K562 (cell line): ENCODE measurements at regions not wholly inside any gene's neighbourhood (a gene's known extent, or its start where the extent isn't known, plus 50 kb on each side); places are given as distances from the start of the nearest gene placed in this dataset.

Source experiments
- ATAC-seq: fragments of 200-7000 bp; cut with Tn5 transposase; 3 replicates; pipeline ENCODE4 v1.9.1; 2020; ENCODE audit warnings: moderate library complexity
- BruUV-seq: library from RNA; stranded (reverse); fragments of 400-500 nt; replicated peaks from 2 replicates; lab custom pipeline; 2021; lab: Mats Ljungman, UMichigan
- CTCF ChIA-PET: fragments of 300-600 bp; formaldehyde crosslinking; extraction: SDS; loops from one replicate; lab custom pipeline; 2021; ENCODE audit warnings: low intra/inter-chr PET ratio; lab: Yijun Ruan, JAX
- POLR2A ChIA-PET: fragments of 300-600, 350-650 bp; sonication (Branson Sonifier 250); formaldehyde crosslinking; extraction: SDS; loops from one replicate; lab custom pipeline; 2021; ENCODE audit warnings: antibody characterized with exemption, inconsistent platforms; lab: Yijun Ruan, JAX
- DNase-seq, 4 experiments: peaks; one replicate each; pipeline versions ENCODE4 v3.0.0 to v3.0.0-alpha.2; 2011 to 2018; ENCODE audit warnings: low spot score in 3 of 4, mixed read lengths in 3 of 4; ENCODE audit errors: extremely low read depth in 1 of 4
- FAIRE-seq: peaks from 2 replicates; lab custom pipeline; 2011; peaks lifted over from hg19 to GRCh38; lab: Jason Lieb, UNC
- H2AFZ ChIP-seq: 2 replicates; pipeline ENCODE4 v1.6.0; 2011; ENCODE audit warnings: low read depth, low read length, control low read depth, inconsistent platforms
- H3K27ac ChIP-seq: fragments of 200-600 bp; 3 replicates; pipeline ENCODE4 v1.8.0; 2011; ENCODE audit warnings: low read depth, mild to moderate bottlenecking, control low read depth, inconsistent platforms, low read length, moderate library complexity, mixed read lengths; ENCODE audit errors: extremely low read depth
- H3K27me3 ChIP-seq, 2 experiments: fragments of 300-600 bp in 1 of 2; 2 replicates in 1 of 2; 3 replicates in 1 of 2; pipeline versions ENCODE4 v1.6.0 to v1.8.0; 2011; ENCODE audit warnings: inconsistent platforms in 2 of 2, low read length in 2 of 2, mild to moderate bottlenecking in 1 of 2, mixed read lengths in 1 of 2, moderate library complexity in 1 of 2; ENCODE audit not compliant: control insufficient read depth in 2 of 2, insufficient read depth in 2 of 2
- H3K36me3 ChIP-seq: fragments of 300-600 bp; 3 replicates; pipeline ENCODE4 v1.8.0; 2011; ENCODE audit warnings: mild to moderate bottlenecking, low read length, inconsistent platforms; ENCODE audit not compliant: control insufficient read depth, insufficient read depth
- H3K4me1 ChIP-seq, 2 experiments: fragments of 200-600 bp in 1 of 2; replicated peaks in 1 of 2; 2 replicates in 1 of 2; 3 replicates in 1 of 2; pipeline versions ENCODE4 v1.5.1 to v1.8.0; 2011; ENCODE audit warnings: inconsistent platforms in 2 of 2, low read length in 2 of 2, mild to moderate bottlenecking in 1 of 2, mixed read lengths in 1 of 2, moderate library complexity in 1 of 2; ENCODE audit not compliant: control insufficient read depth in 2 of 2, insufficient read depth in 2 of 2
- H3K4me2 ChIP-seq: 2 replicates; pipeline ENCODE4 v1.6.1; 2011; ENCODE audit warnings: low read length, control low read depth, inconsistent platforms, mixed read lengths; ENCODE audit not compliant: insufficient read depth
- H3K4me3 ChIP-seq: fragments of 200-600 bp; sonication (generic), shearing (Covaris generic); 2 replicates; pipeline ENCODE4 v1.5.1; 2016; ENCODE audit warnings: control low read depth, inconsistent platforms
- H3K79me2 ChIP-seq: fragments of 200-600 bp; 3 replicates; pipeline ENCODE4 v1.8.0; 2011; ENCODE audit warnings: low read length, inconsistent platforms; ENCODE audit not compliant: control insufficient read depth, insufficient read depth
- H3K9ac ChIP-seq, 2 experiments: 2 replicates each; pipeline versions ENCODE4 v1.6.0 to v1.6.1; 2011; ENCODE audit warnings: low read depth in 2 of 2, low read length in 2 of 2, control low read depth in 1 of 2, inconsistent platforms in 1 of 2, mild to moderate bottlenecking in 1 of 2, mixed read lengths in 1 of 2; ENCODE audit not compliant: insufficient read depth in 1 of 2
- H3K9me1 ChIP-seq: one replicate; pipeline ENCODE4 v1.6.0; 2011; ENCODE audit warnings: inconsistent platforms, mild to moderate bottlenecking, low read length, moderate library complexity; ENCODE audit not compliant: control insufficient read depth, insufficient read depth
- H3K9me3 ChIP-seq: replicated peaks from 2 replicates; pipeline ENCODE4 v1.5.1; 2011; ENCODE audit warnings: low read depth, low read length, inconsistent platforms; ENCODE audit not compliant: control insufficient read depth, insufficient read depth
- H4K20me1 ChIP-seq: replicated peaks from 2 replicates; pipeline ENCODE4 v1.6.1; 2011; ENCODE audit warnings: low read length, inconsistent platforms, mixed read lengths; ENCODE audit not compliant: control insufficient read depth, insufficient read depth
- ARID3A ChIP-seq: IDR thresholded peaks from 2 replicates; pipeline ENCODE4 v1.6.1; 2012; ENCODE audit warnings: low read depth, low read length, improper control_type of control experiment, borderline replicate concordance
- GMEB1 ChIP-seq: fragments of 250-450 bp; sonication (Bioruptor Pico); IDR thresholded peaks from 2 replicates; pipeline ENCODE4 v1.4.0; 2020; ENCODE audit warnings: mild to moderate bottlenecking
- HES1 ChIP-seq: fragments of 450-650 bp; IDR thresholded peaks from 2 replicates; pipeline ENCODE4 v1.6.1; 2016; ENCODE audit warnings: low read depth, mild to moderate bottlenecking, moderate library complexity
- KLF13 ChIP-seq: fragments of 450-650 bp; IDR thresholded peaks from 2 replicates; pipeline ENCODE4 v1.6.1; 2016; ENCODE audit warnings: missing genetic modification characterization, low read depth, mild to moderate bottlenecking, missing compliant biosample characterization, moderate library complexity, borderline replicate concordance
- NELFE ChIP-seq: IDR thresholded peaks from 2 replicates; pipeline ENCODE4 v1.6.1; 2011; ENCODE audit warnings: mild to moderate bottlenecking; ENCODE audit not compliant: insufficient read depth, insufficient read length
- NKRF ChIP-seq: fragments of 450-650 bp; IDR thresholded peaks from 2 replicates; pipeline ENCODE4 v1.6.1; 2016; ENCODE audit warnings: borderline replicate concordance
- TSHZ1 ChIP-seq: fragments of 250-450 bp; sonication (Bioruptor Pico); IDR thresholded peaks from 2 replicates; pipeline ENCODE4 v1.4.0; 2020; ENCODE audit warnings: mild to moderate bottlenecking, moderate library complexity
- ZNF444 ChIP-seq: fragments of 250-450 bp; sonication (Bioruptor Pico); IDR thresholded peaks from 2 replicates; pipeline ENCODE4 v1.4.0; 2020; ENCODE audit warnings: mild to moderate bottlenecking, moderate library complexity
- WGBS: fragments of 100-300 bp; shearing (Covaris generic); methylation state at CpG from one replicate; pipeline ENCODE4 v1.1.6; 2016; ENCODE audit warnings: low coverage, mixed read lengths; ENCODE audit not compliant: insufficient coverage; ENCODE audit errors: missing lambda C conversion rate; 5-methylcytosine and 5-hydroxymethylcytosine counted together
- in situ Hi-C: fragments of 300-500 bp; cut with MboI; formaldehyde crosslinking; loops from 4 replicates; pipeline ENCODE4 v1.15.0; 2018; ENCODE audit warnings: inconsistent platforms, mixed read lengths
- intact Hi-C: fragments of 100-400 bp; cut with micrococcal nuclease; formaldehyde crosslinking; loops from 2 replicates; pipeline ENCODE4 v1.14.2; 2022

- TF ChIP-seq NKRF = no peak
Observed at GRCh38 chr2:167817422-167817821, 430.0 kb downstream of the STK39 start (continued).

- in situ Hi-C loops = no loop called here
- POLR2A ChIA-PET = no interaction called here
- WGBS = 56% methylated on average over 1 of the region's 1 CpG
- TF ChIP-seq ARID3A (no peak), KLF13 (tag) (no peak), ZNF444 (no peak), GMEB1 (CRISPR knock-in tag) (no peak), HES1 (no peak), NELFE (no peak), TSHZ1 (CRISPR knock-in tag) (no peak)
Observed at GRCh38 chr2:167816874-167817290, 430.5 kb downstream of the STK39 start.

More at GRCh38 chr2:167816874-167817290, 430.5 kb downstream of the STK39 start:
- ATAC-seq (no peak), FAIRE-seq (no peak), DNase-seq (no peak)
- H3K9ac ChIP-seq = no peak overlapping the region
- H4K20me1 ChIP-seq = no peaks in the 10 kb centered on the region
- intact Hi-C loops = no loop called here
- H3K4me3 ChIP-seq = no peak overlapping the region
- H3K4me2 ChIP-seq = no peak overlapping the region
- CTCF ChIA-PET = no interaction called here
- H3K9me3 ChIP-seq = no peaks in the 10 kb centered on the region
- BruUV-seq = no TSS peak
- no peaks in the 10 kb centered on the region for H3K79me2 ChIP-seq
- H3K36me3 ChIP-seq = peaks cover 59% of the 10 kb centered on the region
- H3K27ac ChIP-seq = no peak overlapping the region
- no peaks in the 10 kb centered on the region for H3K9me1 ChIP-seq
- H2AFZ ChIP-seq = no peak overlapping the region
- no peaks in the 10 kb centered on the region for H3K27me3 ChIP-seq
- no peaks in the 10 kb centered on the region for H3K4me1 ChIP-seq
